Rectal smooth muscle tissue (tissue), 1 donor: ENCODE measurements at regions not wholly inside any gene's neighbourhood (a gene's known extent, or its start where the extent isn't known, plus 50 kb on each side); places are given as distances from the start of the nearest gene placed in this dataset.

Source experiments
- H3K27ac ChIP-seq: one replicate; pipeline ENCODE4 v1.7.0; 2013; ENCODE audit warnings: low read depth, low read length, inconsistent platforms
- H3K27me3 ChIP-seq: one replicate; pipeline ENCODE4 v1.7.0; 2013; ENCODE audit warnings: low read length; ENCODE audit not compliant: control insufficient read depth, insufficient read depth
- H3K36me3 ChIP-seq: one replicate; pipeline ENCODE4 v1.7.0; 2013; ENCODE audit warnings: low read length; ENCODE audit not compliant: control insufficient read depth, insufficient read depth
- H3K4me1 ChIP-seq: one replicate; pipeline ENCODE4 v1.7.0; 2013; ENCODE audit warnings: low read length; ENCODE audit not compliant: control insufficient read depth, insufficient read depth
- H3K4me3 ChIP-seq: one replicate; pipeline ENCODE4 v1.7.0; 2013; ENCODE audit warnings: low read length
- H3K9ac ChIP-seq: one replicate; pipeline ENCODE4 v1.7.0; 2013; ENCODE audit warnings: low read length

DNA sequence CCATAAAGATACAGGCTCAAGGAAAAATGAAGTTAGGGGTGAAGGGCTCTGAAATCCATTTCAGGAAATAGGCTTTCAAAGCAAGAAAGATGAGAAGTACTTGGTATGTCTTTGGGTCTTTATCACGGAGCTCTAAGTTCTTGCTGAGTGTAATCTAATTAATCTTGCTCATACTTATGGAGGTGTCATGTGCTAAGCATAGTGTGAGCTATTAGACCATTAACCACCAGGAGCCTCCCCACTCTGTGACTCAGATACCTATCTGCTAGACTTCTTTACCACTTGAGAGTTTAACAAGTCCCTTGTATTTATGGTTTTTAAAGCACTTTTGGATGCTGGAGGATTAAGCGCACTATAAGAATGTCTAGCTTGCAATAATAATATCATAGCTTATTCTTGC, 678.7 kb downstream of the EPHA4 start:
- Histone ChIP-seq H3K9ac (no peak overlapping the region), H3K27ac (no peak overlapping the region), H3K4me3 (no peak overlapping the region), H3K4me1 (no peaks in the 10 kb centered on the region), H3K27me3 (no peaks in the 10 kb centered on the region), H3K36me3 (no peaks in the 10 kb centered on the region)

- Histone ChIP-seq H3K36me3 (no peaks in the 10 kb centered on the region), H3K9ac (no peak overlapping the region), H3K27me3 (no peaks in the 10 kb centered on the region), H3K4me3 (no peak overlapping the region), H3K4me1 (no peaks in the 10 kb centered on the region), H3K27ac (no peak overlapping the region)
Measured at GRCh38 chr2:220894069-220894468, 678.0 kb downstream of the EPHA4 start.

GRCh38 chr2:220899492-220899891, 672.6 kb downstream of the EPHA4 start:
- no peak overlapping the region for H3K4me3 ChIP-seq
- no peak overlapping the region for H3K27ac ChIP-seq
- no peaks in the 10 kb centered on the region for H3K27me3 ChIP-seq
- no peak overlapping the region for H3K9ac ChIP-seq
- no peaks in the 10 kb centered on the region for H3K36me3 ChIP-seq
- H3K4me1 ChIP-seq = no peaks in the 10 kb centered on the region

DNA sequence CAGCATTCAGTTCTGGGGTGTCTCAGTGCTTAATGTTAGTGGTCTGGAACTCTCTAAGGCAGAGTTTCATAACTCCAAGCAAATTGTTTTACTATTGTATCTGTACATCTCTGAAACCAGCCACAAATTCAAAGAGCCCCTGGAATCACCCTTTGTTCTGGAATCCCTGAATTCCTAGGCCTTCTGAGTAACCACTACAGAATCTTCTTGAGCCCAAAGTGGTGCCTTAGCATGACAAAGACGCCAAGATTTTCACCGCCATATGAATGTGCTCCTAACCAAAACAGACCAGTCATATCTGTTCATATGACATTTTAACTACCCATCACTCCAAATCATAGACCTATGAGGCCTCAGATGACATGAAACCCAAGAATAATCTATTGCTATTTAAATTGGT, 668.1 kb downstream of the EPHA4 start:
- Histone ChIP-seq H3K9ac (no peak overlapping the region), H3K27ac (no peak overlapping the region), H3K4me3 (no peak overlapping the region)

DNA sequence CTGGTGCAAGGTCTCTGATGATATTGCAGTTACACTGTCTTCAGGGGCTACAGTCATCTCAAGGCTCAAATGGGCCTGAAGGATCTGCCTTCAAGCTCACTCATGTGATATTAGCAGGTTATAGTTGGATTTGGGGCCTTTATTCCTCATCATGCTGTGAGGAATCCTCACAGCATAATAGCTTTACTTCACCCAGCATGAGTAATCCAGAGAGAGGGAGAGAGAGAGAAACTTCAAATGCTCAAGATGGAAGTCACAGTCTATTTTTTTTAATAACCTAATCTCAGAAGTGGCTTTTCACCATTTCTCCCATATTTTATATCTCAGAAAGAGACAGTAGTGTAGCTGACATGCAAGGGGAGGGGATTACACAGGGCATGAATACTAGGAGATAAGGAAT, 658.7 kb downstream of the EPHA4 start:
- no peak overlapping the region for H3K9ac ChIP-seq
- no peaks in the 10 kb centered on the region for H3K36me3 ChIP-seq
- H3K4me3 ChIP-seq = no peak overlapping the region
- H3K27me3 ChIP-seq = no peaks in the 10 kb centered on the region
- H3K27ac ChIP-seq = no peak overlapping the region
- no peaks in the 10 kb centered on the region for H3K4me1 ChIP-seq

More for the DNA sequence above, 668.1 kb downstream of the EPHA4 start:
- Histone ChIP-seq H3K27me3 (no peaks in the 10 kb centered on the region), H3K4me1 (no peaks in the 10 kb centered on the region), H3K36me3 (no peaks in the 10 kb centered on the region)

DNA sequence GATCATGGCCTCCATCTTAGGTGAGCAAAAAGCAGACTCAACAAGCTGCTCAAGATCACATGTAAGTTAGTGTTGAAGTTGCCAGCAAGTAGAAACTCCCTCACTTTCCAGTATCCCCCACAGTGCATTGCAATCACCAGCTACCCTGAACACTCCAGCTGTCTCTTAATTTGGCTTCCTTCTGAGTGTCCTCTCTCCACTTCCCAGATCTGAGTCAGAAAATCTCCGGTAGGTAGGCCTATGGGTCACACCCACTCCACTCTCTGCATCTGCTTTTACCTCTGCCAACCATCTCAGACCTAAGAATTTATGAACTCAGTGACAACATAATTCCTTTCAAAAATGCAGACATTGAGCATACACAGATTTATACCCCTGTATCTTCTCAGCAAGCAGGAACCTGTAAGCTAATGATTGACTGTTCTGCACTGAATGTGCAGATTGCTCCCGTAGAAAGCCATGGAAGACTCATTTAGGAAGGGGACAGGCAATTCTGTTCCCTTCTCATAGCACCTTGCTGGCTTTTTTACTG, 656.9 kb downstream of the EPHA4 start:
- H3K27me3 ChIP-seq = no peaks in the 10 kb centered on the region
- H3K36me3 ChIP-seq = no peaks in the 10 kb centered on the region
- H3K9ac ChIP-seq = no peak overlapping the region
- H3K4me1 ChIP-seq = no peaks in the 10 kb centered on the region
- H3K27ac ChIP-seq = no peak overlapping the region
- no peak overlapping the region for H3K4me3 ChIP-seq

GRCh38 chr2:220916931-220917330, 655.2 kb downstream of the EPHA4 start:
- H3K4me1 ChIP-seq = no peaks in the 10 kb centered on the region
- H3K27me3 ChIP-seq = no peaks in the 10 kb centered on the region

GRCh38 chr2:220930271-220931076, 641.6 kb downstream of the EPHA4 start:
- H3K36me3 ChIP-seq = no peaks in the 10 kb centered on the region
- no peaks in the 10 kb centered on the region for H3K4me1 ChIP-seq
- no peak overlapping the region for H3K9ac ChIP-seq
- no peak overlapping the region for H3K27ac ChIP-seq
- no peak overlapping the region for H3K4me3 ChIP-seq
- H3K27me3 ChIP-seq = no peaks in the 10 kb centered on the region

More at GRCh38 chr2:220916931-220917330, 655.2 kb downstream of the EPHA4 start:
- no peak overlapping the region for H3K9ac ChIP-seq
- no peak overlapping the region for H3K27ac ChIP-seq
- H3K4me3 ChIP-seq = no peak overlapping the region
- H3K36me3 ChIP-seq = no peaks in the 10 kb centered on the region

DNA sequence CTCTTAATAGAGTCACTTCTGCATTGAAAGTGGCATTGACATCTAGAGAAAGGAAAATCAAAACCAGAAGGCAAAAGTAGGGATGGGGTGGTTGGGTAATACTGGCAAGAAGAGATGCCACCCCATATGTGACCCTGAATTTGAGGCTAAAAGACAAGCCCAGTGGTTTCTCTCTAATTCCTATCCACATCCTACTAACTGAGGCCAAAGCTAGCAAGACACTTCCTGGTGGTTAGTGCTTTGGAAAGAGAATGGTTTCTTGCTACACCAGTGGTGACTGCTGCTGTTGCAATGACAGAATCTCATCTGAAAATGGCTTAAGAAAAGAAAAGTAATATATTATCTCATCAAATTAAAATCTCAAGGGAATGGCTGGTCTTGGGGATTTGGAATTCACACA, 640.6 kb downstream of the EPHA4 start:
- H3K27ac ChIP-seq = no peak overlapping the region

DNA sequence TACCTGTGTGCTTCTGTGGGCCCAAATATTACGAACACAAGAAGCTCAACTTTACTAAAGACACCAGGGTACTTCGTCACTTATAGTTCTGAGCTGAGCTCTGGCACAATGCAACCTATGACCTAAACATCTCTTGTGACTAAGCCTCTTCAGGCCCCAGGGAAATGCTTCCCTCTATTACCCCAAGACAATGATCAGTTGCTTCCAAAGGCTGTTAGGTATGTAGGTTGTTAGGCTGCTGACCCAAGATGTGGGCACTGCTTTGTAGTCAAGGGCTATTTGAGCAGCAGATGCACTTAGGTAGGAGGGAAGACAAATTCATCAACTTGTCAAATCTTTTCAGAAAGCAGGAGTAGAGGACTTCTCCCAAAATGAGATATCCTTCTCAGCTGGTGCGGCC, 640.1 kb downstream of the EPHA4 start:
- Histone ChIP-seq H3K27ac (no peak overlapping the region), H3K27me3 (no peaks in the 10 kb centered on the region), H3K4me1 (no peaks in the 10 kb centered on the region), H3K4me3 (no peak overlapping the region), H3K9ac (no peak overlapping the region), H3K36me3 (no peaks in the 10 kb centered on the region)

More for the DNA sequence above, 640.6 kb downstream of the EPHA4 start:
- no peak overlapping the region for H3K9ac ChIP-seq
- H3K27me3 ChIP-seq = no peaks in the 10 kb centered on the region
- H3K4me1 ChIP-seq = no peaks in the 10 kb centered on the region
- no peak overlapping the region for H3K4me3 ChIP-seq
- H3K36me3 ChIP-seq = no peaks in the 10 kb centered on the region

GRCh38 chr2:220935789-220936321, 636.2 kb downstream of the EPHA4 start:
- Histone ChIP-seq H3K36me3 (no peaks in the 10 kb centered on the region), H3K27ac (no peak overlapping the region), H3K4me1 (no peaks in the 10 kb centered on the region), H3K9ac (no peak overlapping the region), H3K4me3 (no peak overlapping the region), H3K27me3 (no peaks in the 10 kb centered on the region)

DNA sequence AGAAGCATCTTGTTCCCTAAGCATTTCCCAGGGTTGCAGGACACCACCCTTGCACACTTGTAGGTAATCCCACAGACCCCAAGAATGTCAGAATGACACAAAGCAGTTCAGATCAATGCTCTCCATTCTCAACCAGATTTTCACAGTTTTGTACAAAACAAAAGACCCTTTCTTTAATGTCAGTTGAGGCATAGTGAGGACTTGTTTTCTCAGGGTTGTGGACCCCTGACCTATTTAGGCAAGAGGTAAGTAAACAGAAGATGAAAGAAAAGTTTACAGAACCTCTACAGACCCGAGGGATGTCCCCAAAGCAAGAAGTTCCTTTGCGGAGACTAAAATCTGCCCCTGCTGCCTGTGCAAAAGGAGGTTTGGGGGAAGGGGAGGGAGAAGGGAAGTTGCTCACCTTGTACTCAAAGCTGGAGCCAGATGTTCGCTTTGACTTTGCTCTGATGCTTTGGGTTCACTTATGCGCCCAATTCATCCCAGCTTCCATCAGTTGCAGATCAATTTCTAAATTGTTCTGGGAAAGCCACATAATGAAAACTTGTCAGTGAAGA, 635.4 kb downstream of the EPHA4 start:
- no peaks in the 10 kb centered on the region for H3K27me3 ChIP-seq
- no peak overlapping the region for H3K9ac ChIP-seq
- no peaks in the 10 kb centered on the region for H3K4me1 ChIP-seq
- H3K36me3 ChIP-seq = no peaks in the 10 kb centered on the region
- H3K4me3 ChIP-seq = no peak overlapping the region
- no peak overlapping the region for H3K27ac ChIP-seq
